Thoracic aorta (tissue), 2 donors: ENCODE measurements at regions not wholly inside any gene's neighbourhood (a gene's known extent, or its start where the extent isn't known, plus 50 kb on each side); places are given as distances from the start of the nearest gene placed in this dataset.

Source experiments
- ATAC-seq: fragments of 150-250 bp; one replicate; pipeline ENCODE4 v1.8.0; 2017; ENCODE audit warnings: low read depth; ENCODE audit not compliant: insufficient number of reproducible peaks, low FRiP score
- DNase-seq: peaks from one replicate; pipeline ENCODE4 v3.0.0-alpha.2; 2020; ENCODE audit warnings: low spot score
- H3K27ac ChIP-seq, 2 donors: fragments of 200-600 bp; sonication (generic); 1 replicate in 1 of 2; 2 replicates in 1 of 2; pipeline ENCODE4 v1.5.1; 2016; ENCODE audit warnings: mild to moderate bottlenecking in 2 of 2, moderate library complexity in 2 of 2
- H3K27me3 ChIP-seq: fragments of 200-600 bp; sonication (generic); replicated peaks from 2 replicates; pipeline ENCODE4 v1.6.0; 2016; ENCODE audit warnings: mild to moderate bottlenecking; ENCODE audit not compliant: insufficient read depth
- H3K36me3 ChIP-seq: fragments of 200-600 bp; sonication (generic); one replicate; pipeline ENCODE4 v1.5.1; 2016
- H3K4me1 ChIP-seq, 2 donors: fragments of 200-600 bp; sonication (generic); 1 replicate in 1 of 2; 2 replicates in 1 of 2; pipeline versions ENCODE4 v1.5.1 to v1.6.0; 2016; ENCODE audit warnings: low read depth in 2 of 2, mild to moderate bottlenecking in 1 of 2; ENCODE audit not compliant: control insufficient read depth in 1 of 2
- H3K4me3 ChIP-seq: fragments of 200-600 bp; sonication (generic); 2 replicates; pipeline ENCODE4 v1.5.1; 2016; ENCODE audit warnings: mild to moderate bottlenecking
- H3K9me3 ChIP-seq: fragments of 200-600 bp; sonication (generic); 2 replicates; pipeline ENCODE4 v1.5.1; 2016
- CTCF ChIP-seq: fragments of 200-600 bp; sonication (generic); IDR thresholded peaks from one replicate; pipeline ENCODE4 v1.5.1; 2019; ENCODE audit warnings: antibody characterized with exemption

- Histone ChIP-seq H3K27ac (no peak overlapping the region), H3K4me3 (no peak overlapping the region), H3K27me3 (no peaks in the 10 kb centered on the region), H3K4me1 (no peaks in the 10 kb centered on the region), H3K36me3 (no peaks in the 10 kb centered on the region), H3K9me3 (no peaks in the 10 kb centered on the region)
- ATAC-seq (no peak), DNase-seq (no peak)
- TF ChIP-seq CTCF, result no peak
Measured at GRCh38 chr11:116171271-116172140, 601.3 kb downstream of the BUD13 start.

GRCh38 chr11:116170526-116171120 lies 602.2 kb downstream of the BUD13 start:
- Histone ChIP-seq H3K4me3 (no peak overlapping the region), H3K27me3 (no peaks in the 10 kb centered on the region), H3K4me1 (no peaks in the 10 kb centered on the region), H3K36me3 (no peaks in the 10 kb centered on the region), H3K9me3 (no peaks in the 10 kb centered on the region), H3K27ac (no peak overlapping the region)
- DNase-seq, result no peak
- no peak for TF ChIP-seq CTCF
- ATAC-seq, result no peak

GRCh38 chr11:116169776-116170175 lies 603.0 kb downstream of the BUD13 start:
- ATAC-seq, result no peak
- H3K4me3 ChIP-seq, result no peak overlapping the region
- no peaks in the 10 kb centered on the region for H3K4me1 ChIP-seq
- DNase-seq, result no peak
- no peak for TF ChIP-seq CTCF
- H3K9me3 ChIP-seq, result no peaks in the 10 kb centered on the region
- H3K27ac ChIP-seq, result no peak overlapping the region
- H3K36me3 ChIP-seq, result no peaks in the 10 kb centered on the region
- H3K27me3 ChIP-seq, result no peaks in the 10 kb centered on the region

DNA sequence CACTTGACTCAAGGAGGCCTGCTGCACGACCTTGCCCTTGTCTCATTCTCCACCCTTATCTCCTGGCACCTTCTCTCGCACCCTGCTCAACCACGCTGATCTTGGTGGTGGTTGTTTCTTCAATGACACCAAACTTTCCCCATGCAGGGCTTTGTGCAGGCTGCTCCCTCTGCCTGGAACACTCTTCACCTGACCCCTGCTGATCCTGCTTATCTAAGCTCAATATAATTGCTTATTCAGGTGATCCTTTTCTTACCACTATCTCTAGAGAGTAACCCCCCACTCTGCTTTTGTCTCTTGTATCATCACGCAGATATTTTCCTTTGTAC lies 604.4 kb downstream of the BUD13 start:
- Histone ChIP-seq H3K4me1 (no peaks in the 10 kb centered on the region), H3K27ac (no peak overlapping the region), H3K9me3 (no peaks in the 10 kb centered on the region), H3K27me3 (no peaks in the 10 kb centered on the region), H3K36me3 (no peaks in the 10 kb centered on the region), H3K4me3 (no peak overlapping the region)
- TF ChIP-seq CTCF, result no peak
- DNase-seq, result no peak
- ATAC-seq, result no peak

- Histone ChIP-seq H3K36me3 (no peaks in the 10 kb centered on the region), H3K4me1 (no peaks in the 10 kb centered on the region), H3K4me3 (no peak overlapping the region), H3K27me3 (no peaks in the 10 kb centered on the region), H3K9me3 (no peaks in the 10 kb centered on the region), H3K27ac (no peak overlapping the region)
- no peak for TF ChIP-seq CTCF
- ATAC-seq (no peak), DNase-seq (no peak)
Measured at GRCh38 chr11:116167706-116168458, 604.9 kb downstream of the BUD13 start.
